ENCODE measurements at regions not wholly inside any gene's neighbourhood (a gene's known extent, or its start where the extent isn't known, plus 50 kb on each side); places are given as distances from the start of the nearest gene placed in this dataset.

- Histone ChIP-seq H3K79me2 (ENCODE audit: insufficient read depth, low read length) (no peaks in the 10 kb centered on the region), H3K56ac (ENCODE audit: insufficient read length, low read depth, low read length) (no peak overlapping the region), H3K27ac (ENCODE audit: insufficient read length, low read depth, low read length) (no peak overlapping the region), H3K4me1 (ENCODE audit: insufficient read depth, low read length) (no peaks in the 10 kb centered on the region), H4K5ac (ENCODE audit: insufficient read length, low read depth, low read length) (no peak overlapping the region), H3K9me3 (ENCODE audit: control insufficient read depth, low read depth, low read length) (no peaks in the 10 kb centered on the region), H4K91ac (ENCODE audit: insufficient read length, low read depth, low read length) (no peak overlapping the region), H3T11ph (ENCODE audit: low read length) (no peak overlapping the region), H2AK5ac (ENCODE audit: insufficient read length, low read length) (no peak overlapping the region), H2AFZ (ENCODE audit: low read length) (no peak overlapping the region), H3K18ac (ENCODE audit: insufficient read length, low read depth, low read length) (no peak overlapping the region), H3K4ac (ENCODE audit: low read depth, low read length) (no peak overlapping the region), H3K23me2 (ENCODE audit: insufficient read length, low read depth, low read length, poor library complexity, severe bottlenecking) (no peaks in the 10 kb centered on the region), H2BK20ac (ENCODE audit: low read depth, low read length, poor library complexity, severe bottlenecking) (no peak overlapping the region), H2BK120ac (ENCODE audit: low read depth, low read length, poor library complexity, severe bottlenecking) (no peak overlapping the region), H2BK5ac (ENCODE audit: insufficient read length, low read length) (no peak overlapping the region), H3K27me3 (ENCODE audit: insufficient read depth, low read length) (no peaks in the 10 kb centered on the region), H4K20me1 (ENCODE audit: control insufficient read depth, insufficient read depth, insufficient read length) (no peaks in the 10 kb centered on the region), H3K23ac (ENCODE audit: insufficient read length, low read depth, low read length) (no peak overlapping the region), H3K14ac (ENCODE audit: insufficient read depth, low read length) (no peak overlapping the region; the same call in 1 of the 2 replicates), H2BK12ac (ENCODE audit: insufficient read length, low read depth, low read length) (no peak overlapping the region), H3K79me1 (ENCODE audit: insufficient read depth, low read depth, low read length, poor library complexity, severe bottlenecking) (no peaks in the 10 kb centered on the region), H2BK15ac (ENCODE audit: low read depth, low read length) (no peak overlapping the region), H3K9ac (ENCODE audit: extremely low read depth, insufficient read length, low read length) (no peak overlapping the region), H4K8ac (replicated peaks; ENCODE audit: insufficient read length, low read depth, low read length) (no peak overlapping the region), H3K4me2 (ENCODE audit: insufficient read depth, insufficient read length, low read length) (no peak overlapping the region)
- no peak overlapping the region for H3K4me3 Mint-ChIP-seq
- no peaks in the 10 kb centered on the region for H3K4me1 Mint-ChIP-seq
- no peaks in the 10 kb centered on the region for H3K27me3 Mint-ChIP-seq (ENCODE audit: low read depth)
- no peaks in the 10 kb centered on the region; a peak in 1 of 7 replicates for H3K36me3 Mint-ChIP-seq (ENCODE audit: insufficient read depth in 1 of 3, low read depth in 3 of 3)
- no peak overlapping the region for H3K27ac Mint-ChIP-seq
- no peak for DNase-seq
- no CpG with 5 or more reads among the region's 5 CpGs for WGBS (ENCODE audit: extremely low coverage, insufficient read length, low lambda C conversion rate)
- peaks cover 0 to 4% of the 10 kb centered on the region in 2 experiments; a peak in 1 of 5 replicates for H3K9me3 Mint-ChIP-seq
- TF ChIP-seq, protein P1, sequence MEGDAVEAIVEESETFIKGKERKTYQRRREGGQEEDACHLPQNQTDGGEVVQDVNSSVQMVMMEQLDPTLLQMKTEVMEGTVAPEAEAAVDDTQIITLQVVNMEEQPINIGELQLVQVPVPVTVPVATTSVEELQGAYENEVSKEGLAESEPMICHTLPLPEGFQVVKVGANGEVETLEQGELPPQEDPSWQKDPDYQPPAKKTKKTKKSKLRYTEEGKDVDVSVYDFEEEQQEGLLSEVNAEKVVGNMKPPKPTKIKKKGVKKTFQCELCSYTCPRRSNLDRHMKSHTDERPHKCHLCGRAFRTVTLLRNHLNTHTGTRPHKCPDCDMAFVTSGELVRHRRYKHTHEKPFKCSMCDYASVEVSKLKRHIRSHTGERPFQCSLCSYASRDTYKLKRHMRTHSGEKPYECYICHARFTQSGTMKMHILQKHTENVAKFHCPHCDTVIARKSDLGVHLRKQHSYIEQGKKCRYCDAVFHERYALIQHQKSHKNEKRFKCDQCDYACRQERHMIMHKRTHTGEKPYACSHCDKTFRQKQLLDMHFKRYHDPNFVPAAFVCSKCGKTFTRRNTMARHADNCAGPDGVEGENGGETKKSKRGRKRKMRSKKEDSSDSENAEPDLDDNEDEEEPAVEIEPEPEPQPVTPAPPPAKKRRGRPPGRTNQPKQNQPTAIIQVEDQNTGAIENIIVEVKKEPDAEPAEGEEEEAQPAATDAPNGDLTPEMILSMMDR (conservative IDR thresholded peaks at IDR 0.05) = no peak
These were observed 472.3 kb downstream of the MMUT start for GRCh38 chr6:48990739-48991138.

Data from H9 (cell line).